ENCODE measurements at regions not wholly inside any gene's neighbourhood (a gene's known extent, or its start where the extent isn't known, plus 50 kb on each side); places are given as distances from the start of the nearest gene placed in this dataset.

GRCh38 chr6:164016056-164016455, 601.5 kb downstream of the QKI start:
- TF ChIP-seq CTCF (IDR thresholded peaks at IDR 0.05; ENCODE audit: insufficient read depth, low read depth, low read length, missing control alignments), result no peak
- H3K4me3 ChIP-seq (ENCODE audit: low read depth, low read length), result no peak overlapping the region
- DNase-seq (ENCODE audit: low read depth), result no peak

GRCh38 chr6:164015088-164015484, 600.6 kb downstream of the QKI start:
- no peak for DNase-seq (ENCODE audit: low read depth)
- no peak for TF ChIP-seq CTCF (IDR thresholded peaks at IDR 0.05; ENCODE audit: insufficient read depth, low read depth, low read length, missing control alignments)
- H3K4me3 ChIP-seq (ENCODE audit: low read depth, low read length), result no peak overlapping the region

- no peak for DNase-seq (ENCODE audit: low read depth)
- TF ChIP-seq CTCF (IDR thresholded peaks at IDR 0.05; ENCODE audit: insufficient read depth, low read depth, low read length, missing control alignments), result no peak
- no peak overlapping the region for H3K4me3 ChIP-seq (ENCODE audit: low read depth, low read length)
These were observed 600.0 kb downstream of the QKI start for GRCh38 chr6:164014346-164015087.

- DNase-seq (ENCODE audit: low read depth), result no peak
- no peak for TF ChIP-seq CTCF (IDR thresholded peaks at IDR 0.05; ENCODE audit: insufficient read depth, low read depth, low read length, missing control alignments)
- H3K4me3 ChIP-seq (ENCODE audit: low read depth, low read length), result no peak overlapping the region
These were observed 599.1 kb downstream of the QKI start for GRCh38 chr6:164013480-164014208.

- no peak for TF ChIP-seq CTCF (IDR thresholded peaks at IDR 0.05; ENCODE audit: insufficient read depth, low read depth, low read length, missing control alignments)
- H3K4me3 ChIP-seq (ENCODE audit: low read depth, low read length), result no peak overlapping the region
- no peak for DNase-seq (ENCODE audit: low read depth)
These were observed 596.8 kb downstream of the QKI start for GRCh38 chr6:164011321-164011720.

- H3K4me3 ChIP-seq (ENCODE audit: low read depth, low read length), result no peak overlapping the region
- DNase-seq (ENCODE audit: low read depth), result no peak
- TF ChIP-seq CTCF (IDR thresholded peaks at IDR 0.05; ENCODE audit: insufficient read depth, low read depth, low read length, missing control alignments), result no peak
These were observed 596.1 kb downstream of the QKI start for GRCh38 chr6:164010441-164011103.
